Peyer's patch (tissue), 4 donors: ENCODE measurements at regions not wholly inside any gene's neighbourhood (a gene's known extent, or its start where the extent isn't known, plus 50 kb on each side); places are given as distances from the start of the nearest gene placed in this dataset.
"Not testable (repeated sequence)": the region's sequence is repeated elsewhere in the genome, so short reads cannot be mapped to it uniquely, and the experiment has no call there.

ENCODE experiments used
- DNase-seq, 3 donors: peaks; one replicate each; pipeline ENCODE4 v3.0.0-alpha.2; 2017 to 2019
- H3K27ac ChIP-seq, 4 donors: fragments of 200-600 bp; sonication (generic); one replicate each; pipeline ENCODE4 v1.5.1; 2016 to 2019
- H3K27me3 ChIP-seq, 2 donors: fragments of 200-600 bp; sonication (generic); one replicate each; pipeline ENCODE4 v1.5.1; 2019
- H3K36me3 ChIP-seq, 3 donors: fragments of 200-600 bp; sonication (generic); one replicate each; pipeline ENCODE4 v1.5.1; 2016 to 2019
- H3K4me1 ChIP-seq, 4 donors: fragments of 200-600 bp; sonication (generic); one replicate each; pipeline ENCODE4 v1.5.1; 2016 to 2019
- H3K4me3 ChIP-seq, 4 donors: fragments of 200-600 bp; sonication (generic); 1 replicate in 3 of 4; 2 replicates in 1 of 4; pipeline ENCODE4 v1.5.1; 2016 to 2019; ENCODE audit warnings: mild to moderate bottlenecking in 1 of 4
- H3K9me3 ChIP-seq, 4 donors: fragments of 200-600 bp; sonication (generic); one replicate each; pipeline ENCODE4 v1.5.1; 2016 to 2019; ENCODE audit warnings: mild to moderate bottlenecking in 1 of 4
- POLR2A ChIP-seq, 2 donors: fragments of 450-650 bp; IDR thresholded peaks; one replicate each; pipeline ENCODE4 v1.5.1; 2017; ENCODE audit warnings: antibody characterized with exemption in 2 of 2, mild to moderate bottlenecking in 2 of 2, moderate library complexity in 2 of 2
- TF ChIP-seq, protein P1 (sequence below), 6 experiments: fragments of 450-650 bp in 4 of 6; fragments of 200-600 bp in 2 of 6; sonication (generic) in 1 of 6; IDR thresholded peaks; one replicate each; pipeline ENCODE4 v1.5.1; 2017 to 2019; ENCODE audit warnings: antibody characterized with exemption in 6 of 6, mild to moderate bottlenecking in 3 of 6, moderate library complexity in 1 of 6

DNA sequence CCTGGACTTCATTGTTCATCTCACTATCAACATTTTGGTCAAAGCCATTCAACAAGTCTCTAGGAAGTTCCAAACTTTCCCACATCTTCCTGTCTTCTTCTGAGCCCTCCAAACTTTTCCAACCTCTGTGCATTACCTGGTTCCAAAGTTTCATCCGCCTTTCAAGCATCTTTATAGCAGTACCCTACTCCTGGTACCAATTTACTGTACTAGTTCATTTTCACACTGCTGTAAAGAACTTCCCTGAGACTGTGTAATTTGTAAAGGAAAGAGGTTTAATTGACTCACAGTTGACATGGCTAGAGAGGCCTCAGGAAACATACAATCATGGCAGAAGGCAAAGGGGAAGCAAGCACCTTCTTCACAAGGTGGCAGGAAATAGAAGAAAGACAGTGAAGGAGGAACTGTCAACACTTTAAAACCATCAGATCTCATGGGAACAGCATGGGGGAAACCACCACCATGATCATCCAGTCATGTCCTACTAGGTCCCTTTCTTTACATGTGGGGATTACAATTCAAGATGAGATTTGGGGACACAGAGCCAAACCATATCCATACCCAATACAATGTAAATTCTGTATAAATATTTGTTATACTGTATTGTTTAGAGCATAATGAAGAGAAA is 109.7 kb downstream of the C12orf75 start:
- no peaks in the 10 kb centered on the region for H3K4me1 ChIP-seq
- no peak for DNase-seq
- TF ChIP-seq, protein P1, sequence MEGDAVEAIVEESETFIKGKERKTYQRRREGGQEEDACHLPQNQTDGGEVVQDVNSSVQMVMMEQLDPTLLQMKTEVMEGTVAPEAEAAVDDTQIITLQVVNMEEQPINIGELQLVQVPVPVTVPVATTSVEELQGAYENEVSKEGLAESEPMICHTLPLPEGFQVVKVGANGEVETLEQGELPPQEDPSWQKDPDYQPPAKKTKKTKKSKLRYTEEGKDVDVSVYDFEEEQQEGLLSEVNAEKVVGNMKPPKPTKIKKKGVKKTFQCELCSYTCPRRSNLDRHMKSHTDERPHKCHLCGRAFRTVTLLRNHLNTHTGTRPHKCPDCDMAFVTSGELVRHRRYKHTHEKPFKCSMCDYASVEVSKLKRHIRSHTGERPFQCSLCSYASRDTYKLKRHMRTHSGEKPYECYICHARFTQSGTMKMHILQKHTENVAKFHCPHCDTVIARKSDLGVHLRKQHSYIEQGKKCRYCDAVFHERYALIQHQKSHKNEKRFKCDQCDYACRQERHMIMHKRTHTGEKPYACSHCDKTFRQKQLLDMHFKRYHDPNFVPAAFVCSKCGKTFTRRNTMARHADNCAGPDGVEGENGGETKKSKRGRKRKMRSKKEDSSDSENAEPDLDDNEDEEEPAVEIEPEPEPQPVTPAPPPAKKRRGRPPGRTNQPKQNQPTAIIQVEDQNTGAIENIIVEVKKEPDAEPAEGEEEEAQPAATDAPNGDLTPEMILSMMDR (IDR thresholded peaks at IDR 0.05), result no peak
- TF ChIP-seq POLR2A (IDR thresholded peaks at IDR 0.05), result no peak

DNA sequence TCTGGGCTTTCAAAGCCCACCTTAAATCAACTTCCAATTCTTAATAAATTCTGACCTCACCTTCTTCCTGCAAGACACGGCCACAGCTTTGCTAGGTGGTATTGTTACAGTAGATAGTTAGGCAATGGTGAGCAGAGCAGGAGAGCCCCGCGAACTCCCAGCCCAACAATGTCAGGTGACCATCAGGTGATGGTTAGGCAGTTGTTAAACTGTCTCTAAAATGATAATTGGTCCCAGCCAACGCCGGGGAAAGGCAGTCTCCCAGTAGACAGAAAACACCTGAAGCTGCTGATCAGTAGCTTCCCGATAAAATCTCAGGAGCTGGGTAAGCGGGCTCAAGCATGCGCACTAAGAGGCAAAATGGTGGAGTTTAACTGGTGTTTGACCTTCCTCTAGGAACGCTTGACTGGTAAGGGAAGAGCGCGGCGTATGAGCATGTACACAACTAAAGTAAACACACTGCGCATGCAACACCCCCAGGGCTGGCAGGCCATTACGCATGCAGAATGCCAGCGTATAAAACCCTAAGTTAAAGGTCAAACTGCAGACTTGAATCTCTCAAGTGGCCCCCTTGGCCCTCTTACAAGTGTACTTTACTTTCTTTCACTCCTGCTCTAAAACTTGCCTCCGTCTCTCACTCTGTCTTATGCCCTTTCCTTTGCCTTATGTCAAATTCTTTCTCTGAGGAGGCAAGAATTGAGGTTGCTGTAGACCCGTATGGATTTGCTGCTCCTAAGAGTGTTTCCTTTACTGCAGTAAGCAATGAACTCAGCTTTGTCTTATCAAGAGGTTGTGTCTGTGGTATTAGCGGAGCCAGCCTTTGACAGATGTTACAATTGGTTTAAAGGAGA is 113.5 kb downstream of the C12orf75 start:
- no peaks in the 10 kb centered on the region for H3K4me1 ChIP-seq
- no peaks in the 10 kb centered on the region for H3K9me3 ChIP-seq
- no peak overlapping the region for H3K4me3 ChIP-seq
- H3K36me3 ChIP-seq, result no peaks in the 10 kb centered on the region
- TF ChIP-seq, protein P1 (IDR thresholded peaks at IDR 0.05), result no peak
- no peak for TF ChIP-seq POLR2A (IDR thresholded peaks at IDR 0.05)
- no peak overlapping the region for H3K27ac ChIP-seq
- no peak for DNase-seq
- no peaks in the 10 kb centered on the region for H3K27me3 ChIP-seq

More for the DNA sequence above, 109.7 kb downstream of the C12orf75 start:
- H3K27me3 ChIP-seq, result no peaks in the 10 kb centered on the region
- H3K36me3 ChIP-seq, result no peaks in the 10 kb centered on the region
- H3K4me3 ChIP-seq, result no peak overlapping the region
- H3K9me3 ChIP-seq, result no peaks in the 10 kb centered on the region
- no peak overlapping the region for H3K27ac ChIP-seq

DNA sequence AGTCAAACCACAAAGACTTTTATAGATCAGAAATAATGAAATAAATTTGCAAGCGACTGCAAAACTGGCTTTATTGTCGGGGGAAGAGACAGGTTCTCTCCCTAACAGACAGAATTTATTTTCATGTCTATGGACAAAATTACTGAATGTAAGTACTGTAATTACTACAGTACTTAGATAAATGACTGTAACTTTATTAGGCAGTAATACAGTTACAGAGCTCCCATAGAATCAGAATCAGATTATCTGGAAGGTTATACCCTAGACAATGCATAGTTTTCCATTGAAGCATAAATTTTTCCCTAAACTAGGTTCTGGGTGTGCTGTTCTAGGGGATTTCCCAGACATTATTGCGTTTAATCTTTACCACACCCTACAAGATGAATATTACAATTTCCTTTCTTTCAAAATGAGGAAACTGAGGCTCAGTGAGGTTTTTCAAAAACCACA is 114.2 kb downstream of the C12orf75 start:
- Histone ChIP-seq H3K27ac (no peak overlapping the region), H3K4me3 (no peak overlapping the region), H3K27me3 (no peaks in the 10 kb centered on the region), H3K36me3 (no peaks in the 10 kb centered on the region), H3K4me1 (no peaks in the 10 kb centered on the region), H3K9me3 (no peaks in the 10 kb centered on the region)
- TF ChIP-seq POLR2A (IDR thresholded peaks at IDR 0.05), result no peak
- TF ChIP-seq, protein P1 (IDR thresholded peaks at IDR 0.05), result no peak
- no peak for DNase-seq

DNA sequence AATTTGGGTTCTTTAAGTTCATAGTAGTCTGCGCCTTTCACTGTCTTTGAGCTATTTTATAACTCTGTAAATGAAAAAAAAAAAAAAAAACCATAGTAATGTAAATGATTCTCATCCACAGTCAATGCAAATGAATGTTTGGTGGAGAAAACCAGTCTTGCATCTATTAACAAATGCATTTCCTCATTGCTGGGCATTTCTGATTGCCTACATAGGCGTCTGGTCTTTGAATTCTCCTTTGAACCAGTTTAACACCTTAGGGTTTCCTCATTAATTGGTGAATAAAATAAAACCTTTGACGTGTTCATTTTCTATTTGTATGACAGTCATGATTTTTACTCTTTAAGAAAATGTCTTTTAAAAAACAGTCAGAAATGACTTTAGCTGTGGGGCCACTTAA is 114.8 kb downstream of the C12orf75 start:
- no peak for DNase-seq
- Histone ChIP-seq H3K9me3 (no peaks in the 10 kb centered on the region), H3K27me3 (no peaks in the 10 kb centered on the region), H3K36me3 (no peaks in the 10 kb centered on the region), H3K4me3 (no peak overlapping the region), H3K27ac (no peak overlapping the region), H3K4me1 (no peaks in the 10 kb centered on the region)
- TF ChIP-seq POLR2A (IDR thresholded peaks at IDR 0.05), result no peak
- TF ChIP-seq, protein P1 (IDR thresholded peaks at IDR 0.05), result no peak

DNA sequence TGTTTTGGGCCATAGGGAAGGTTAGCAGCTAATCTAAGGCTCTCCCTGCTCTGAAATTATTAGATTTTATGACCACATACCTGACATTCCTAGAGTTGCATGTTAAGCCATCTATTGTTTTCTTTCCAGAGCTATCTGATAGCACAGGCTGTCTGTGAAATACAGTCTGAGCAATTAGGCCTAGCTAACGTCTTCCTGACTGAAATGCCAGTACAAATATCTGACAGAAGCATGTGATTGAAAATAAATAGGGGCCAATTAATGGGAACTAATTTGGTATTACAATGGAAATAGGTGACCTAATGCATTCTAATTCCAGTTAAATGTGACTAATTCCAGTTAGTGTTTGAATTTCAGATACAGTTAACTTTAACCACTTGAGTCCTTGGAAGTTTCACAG is 115.2 kb downstream of the C12orf75 start:
- DNase-seq, result no peak
- Histone ChIP-seq H3K9me3 (no peaks in the 10 kb centered on the region), H3K4me1 (no peaks in the 10 kb centered on the region), H3K27me3 (no peaks in the 10 kb centered on the region), H3K36me3 (no peaks in the 10 kb centered on the region), H3K4me3 (no peak overlapping the region), H3K27ac (no peak overlapping the region)
- TF ChIP-seq, protein P1 (IDR thresholded peaks at IDR 0.05), result no peak
- no peak for TF ChIP-seq POLR2A (IDR thresholded peaks at IDR 0.05)

DNA sequence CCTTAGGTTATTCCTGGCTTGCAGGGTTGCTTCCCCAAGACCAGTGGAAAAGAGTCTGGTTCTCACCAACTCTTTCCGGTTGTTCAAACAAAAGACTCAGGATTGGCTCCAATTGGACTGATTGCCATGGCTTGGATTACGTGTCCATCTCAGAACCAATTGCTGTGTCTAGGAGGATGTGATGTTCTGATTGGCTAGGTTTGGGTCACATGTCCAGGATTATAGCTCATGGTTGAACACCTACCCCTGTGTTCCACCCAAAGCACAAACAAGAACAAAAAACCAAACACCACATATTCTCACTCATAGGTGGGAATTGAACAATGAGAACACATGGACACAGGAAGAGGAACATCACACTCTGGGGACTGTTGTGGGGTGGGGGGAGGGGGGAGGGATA is 116.0 kb downstream of the C12orf75 start:
- not testable (repeated sequence) for H3K36me3 ChIP-seq, H3K4me1 ChIP-seq, H3K27ac ChIP-seq, H3K4me3 ChIP-seq, H3K27me3 ChIP-seq, DNase-seq, H3K9me3 ChIP-seq
